Heart left ventricle (tissue), 13 donors: ENCODE measurements at regions not wholly inside any gene's neighbourhood (a gene's known extent, or its start where the extent isn't known, plus 50 kb on each side); places are given as distances from the start of the nearest gene placed in this dataset.

Experiments used
- CTCF ChIP-seq, 12 donors: fragments of 200-600 bp; sonication (generic) in 4 of 12; IDR thresholded peaks; one replicate each; pipeline versions ENCODE4 v1.5.0 to v1.8.0; 2018 to 2022; ENCODE audit warnings: antibody characterized with exemption in 12 of 12, mild to moderate bottlenecking in 5 of 12
- POLR2A ChIP-seq, 2 donors: fragments of 450-650 bp; IDR thresholded peaks; one replicate each; pipeline ENCODE4 v1.6.1; 2017; ENCODE audit warnings: antibody characterized with exemption in 2 of 2, mild to moderate bottlenecking in 2 of 2, moderate library complexity in 2 of 2
- donor health status: ischemic (EF 13 %, LVEDD 7.1; RV severe dilation, severe dysfunction).
- donor health status: DM: no; HTN: yes; CAD: no.
- donor health status: DM: no; HTN: no; CAD: no.
- donor health status: ischemic (EF 25% LVEDD 6.9; RV normal size, moderate dysfunction).
- donor health status: ischemic (EF 25% LVEDD 5.7; RV mildly dilated, moderate dysfunction).
- donor health status: ischemic (EF 35%, LVEDD 5.7; RV mildly dilated, moderate dysfunction).
- donor health status: nonischemic (EF 11% LVEDD 7.7; RV severe dilation, severe dysfunction).
- donor health status: DM: yes; HTN: yes; CAD: no.
- donor health status: PGD.
- donor health status: ischemic (EF 29% LVEDD 5.4; RV normal size, mild dysfunction).
- donor health status: nonischemic (EF 23%, LVEDD 6.1; RV moderate dilation, normal function).

- TF ChIP-seq POLR2A (IDR thresholded peaks at IDR 0.05): no peak
- TF ChIP-seq CTCF (IDR thresholded peaks at IDR 0.05): no peak
Observed at GRCh38 chr14:98935921-98936320, 336.1 kb downstream of the BCL11B start.
